ENCODE measurements at regions not wholly inside any gene's neighbourhood (a gene's known extent, or its start where the extent isn't known, plus 50 kb on each side); places are given as distances from the start of the nearest gene placed in this dataset.
"Not testable (repeated sequence)": the region's sequence is repeated elsewhere in the genome, so short reads cannot be mapped to it uniquely, and the experiment has no call there.

DNA sequence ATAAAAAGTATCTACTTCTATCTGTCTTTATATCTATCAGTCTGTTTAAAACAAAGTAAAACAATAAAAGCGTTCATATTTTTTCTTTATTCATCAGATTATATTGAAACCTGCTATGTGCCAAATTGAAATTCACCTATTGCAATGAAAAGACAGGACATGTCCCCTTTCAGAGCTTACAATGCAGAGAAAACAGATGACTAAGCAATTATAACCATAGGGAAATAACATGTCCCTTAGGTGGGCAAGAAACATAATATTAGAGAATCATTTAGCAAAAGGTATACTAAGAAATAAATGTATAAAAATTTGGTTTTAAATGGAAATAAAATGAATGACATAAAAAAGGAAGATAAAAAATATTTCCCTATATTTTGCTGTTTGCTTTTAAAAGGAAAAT lies 1421.3 kb downstream of the FSCB start:
- no peak for ATAC-seq (ENCODE audit: low read depth)
- H3K9me3 Mint-ChIP-seq = peaks cover 8% of the 10 kb centered on the region
- no peaks in the 10 kb centered on the region for H3K36me3 Mint-ChIP-seq
- no peak for DNase-seq (ENCODE audit: low spot score in 2 of 2)
- H3K27me3 Mint-ChIP-seq = no peaks in the 10 kb centered on the region
- H3K4me3 Mint-ChIP-seq = no peak overlapping the region
- H3K27ac Mint-ChIP-seq = no peak overlapping the region
- no peaks in the 10 kb centered on the region for H3K4me1 Mint-ChIP-seq

GRCh38 chr14:43067372-43067771 lies 1439.7 kb downstream of the FSCB start:
- not testable (repeated sequence) for H3K4me1 Mint-ChIP-seq; H3K4me3 Mint-ChIP-seq; DNase-seq (ENCODE audit: low spot score in 2 of 2); ATAC-seq (ENCODE audit: low read depth); H3K36me3 Mint-ChIP-seq; H3K27me3 Mint-ChIP-seq; H3K9me3 Mint-ChIP-seq; H3K27ac Mint-ChIP-seq

- H3K4me1 Mint-ChIP-seq = no peaks in the 10 kb centered on the region
- H3K36me3 Mint-ChIP-seq = no peaks in the 10 kb centered on the region
- no peak overlapping the region for H3K27ac Mint-ChIP-seq
- H3K4me3 Mint-ChIP-seq = no peak overlapping the region
- peaks cover 1% of the 10 kb centered on the region for H3K9me3 Mint-ChIP-seq
- no peak for DNase-seq (ENCODE audit: low spot score in 2 of 2)
- no peak for ATAC-seq (ENCODE audit: low read depth)
- no peaks in the 10 kb centered on the region for H3K27me3 Mint-ChIP-seq
Measured at GRCh38 chr14:43056106-43056505, 1449.4 kb downstream of the LRFN5 start.

- Mint-ChIP-seq H3K4me1 (no peaks in the 10 kb centered on the region), H3K4me3 (no peak overlapping the region), H3K27me3 (no peaks in the 10 kb centered on the region), H3K27ac (no peak overlapping the region), H3K36me3 (no peaks in the 10 kb centered on the region), H3K9me3 (peaks cover 1% of the 10 kb centered on the region)
- ATAC-seq (ENCODE audit: low read depth) (no peak), DNase-seq (ENCODE audit: low spot score in 2 of 2) (no peak)
Measured at GRCh38 chr14:43052897-43053296, 1446.2 kb downstream of the LRFN5 start.

- DNase-seq (ENCODE audit: low spot score in 2 of 2) = no peak
- Mint-ChIP-seq H3K27ac (no peak overlapping the region), H3K4me3 (no peak overlapping the region), H3K4me1 (no peaks in the 10 kb centered on the region), H3K9me3 (no peaks in the 10 kb centered on the region), H3K27me3 (no peaks in the 10 kb centered on the region), H3K36me3 (no peaks in the 10 kb centered on the region)
- ATAC-seq (ENCODE audit: low read depth) = no peak
Measured at GRCh38 chr14:43043850-43044249, 1437.2 kb downstream of the LRFN5 start.

DNA sequence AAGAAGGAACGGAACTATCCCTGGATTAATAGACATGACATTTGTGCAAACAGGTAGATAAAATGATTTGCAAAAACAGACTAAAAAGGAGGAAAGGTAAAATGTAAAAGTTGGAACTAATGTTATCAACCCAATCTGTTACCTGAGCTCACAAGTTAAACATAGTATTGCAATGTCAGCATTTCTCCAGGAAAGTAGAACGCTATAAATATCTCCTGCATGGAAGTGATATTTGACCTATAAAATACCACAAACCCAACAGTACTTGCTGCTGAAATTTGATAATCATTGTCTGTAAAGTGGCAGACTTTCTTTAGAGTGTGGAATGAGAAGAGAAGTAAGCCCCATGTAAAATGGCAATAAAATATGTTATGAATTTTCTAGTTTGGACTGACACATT lies 1435.7 kb downstream of the LRFN5 start:
- no peak for DNase-seq (ENCODE audit: low spot score in 2 of 2)
- H3K27me3 Mint-ChIP-seq = no peaks in the 10 kb centered on the region
- H3K36me3 Mint-ChIP-seq = no peaks in the 10 kb centered on the region
- no peaks in the 10 kb centered on the region for H3K4me1 Mint-ChIP-seq
- no peak for ATAC-seq (ENCODE audit: low read depth)
- H3K27ac Mint-ChIP-seq = no peak overlapping the region
- H3K4me3 Mint-ChIP-seq = no peak overlapping the region
- no peaks in the 10 kb centered on the region for H3K9me3 Mint-ChIP-seq

DNA sequence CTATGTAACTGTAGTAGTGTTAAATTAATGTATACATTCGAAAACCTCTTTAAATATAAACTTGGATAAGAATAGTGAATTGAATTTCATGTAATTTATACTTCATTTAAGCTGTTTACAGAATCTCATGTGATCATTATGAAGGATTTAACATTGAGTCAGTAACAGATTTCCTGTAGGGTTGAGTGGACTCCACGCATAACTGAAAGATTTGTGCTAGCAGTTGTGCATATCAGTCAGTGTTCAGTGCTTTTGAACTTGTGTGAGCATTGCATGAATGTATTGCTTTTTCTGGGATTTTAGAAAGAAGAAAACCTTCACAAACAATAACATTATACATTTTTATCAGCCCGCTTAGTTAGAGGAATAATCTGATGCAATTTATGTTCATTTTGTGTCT lies 1435.3 kb downstream of the LRFN5 start:
- ATAC-seq (ENCODE audit: low read depth) (no peak), DNase-seq (ENCODE audit: low spot score in 2 of 2) (no peak)
- H3K27ac Mint-ChIP-seq = no peak overlapping the region
- H3K4me1 Mint-ChIP-seq = no peaks in the 10 kb centered on the region
- no peaks in the 10 kb centered on the region for H3K9me3 Mint-ChIP-seq
- H3K36me3 Mint-ChIP-seq = no peaks in the 10 kb centered on the region
- H3K4me3 Mint-ChIP-seq = no peak overlapping the region
- H3K27me3 Mint-ChIP-seq = no peaks in the 10 kb centered on the region

- Mint-ChIP-seq H3K4me1 (no peaks in the 10 kb centered on the region), H3K9me3 (no peaks in the 10 kb centered on the region), H3K4me3 (no peak overlapping the region), H3K36me3 (no peaks in the 10 kb centered on the region), H3K27me3 (no peaks in the 10 kb centered on the region), H3K27ac (no peak overlapping the region)
- DNase-seq (ENCODE audit: low spot score in 2 of 2) (no peak), ATAC-seq (ENCODE audit: low read depth) (no peak)
Measured at GRCh38 chr14:43041207-43041606, 1434.5 kb downstream of the LRFN5 start.

DNA sequence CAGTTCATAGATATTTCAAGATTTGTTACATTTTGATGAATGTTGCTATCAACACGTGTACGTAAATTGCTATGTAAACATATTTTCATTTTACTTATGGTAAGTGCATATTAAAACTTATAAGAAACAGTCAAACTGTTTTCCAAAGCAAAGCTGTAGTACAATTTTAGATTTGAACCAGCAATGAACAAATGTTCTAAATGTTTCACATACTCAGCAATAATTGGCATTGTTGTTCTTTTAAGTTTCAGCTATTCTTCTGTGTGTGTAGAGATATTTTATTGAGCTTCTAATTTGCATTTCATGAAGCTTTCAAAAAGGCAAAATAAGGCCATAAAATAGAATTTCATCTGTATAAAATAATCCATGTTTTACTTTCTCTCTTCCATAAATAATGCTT lies 1433.2 kb downstream of the LRFN5 start:
- Mint-ChIP-seq H3K36me3 (no peaks in the 10 kb centered on the region), H3K4me1 (no peaks in the 10 kb centered on the region), H3K9me3 (no peaks in the 10 kb centered on the region), H3K4me3 (no peak overlapping the region), H3K27me3 (no peaks in the 10 kb centered on the region), H3K27ac (no peak overlapping the region)
- no peak for ATAC-seq (ENCODE audit: low read depth)
- DNase-seq (ENCODE audit: low spot score in 2 of 2) = no peak

- Mint-ChIP-seq H3K36me3 (no peaks in the 10 kb centered on the region), H3K27me3 (no peaks in the 10 kb centered on the region), H3K4me1 (no peaks in the 10 kb centered on the region), H3K9me3 (no peaks in the 10 kb centered on the region), H3K4me3 (no peak overlapping the region), H3K27ac (no peak overlapping the region)
- ATAC-seq (ENCODE audit: low read depth) = no peak
- no peak for DNase-seq (ENCODE audit: low spot score in 2 of 2)
Measured at GRCh38 chr14:43031598-43031997, 1424.9 kb downstream of the LRFN5 start.

GRCh38 chr14:43022094-43022800 lies 1415.6 kb downstream of the LRFN5 start:
- no peak overlapping the region for H3K27ac Mint-ChIP-seq
- H3K9me3 Mint-ChIP-seq = peaks cover 6% of the 10 kb centered on the region
- DNase-seq (ENCODE audit: low spot score in 2 of 2) (no peak), ATAC-seq (ENCODE audit: low read depth) (no peak)
- no peaks in the 10 kb centered on the region for H3K27me3 Mint-ChIP-seq
- no peaks in the 10 kb centered on the region for H3K36me3 Mint-ChIP-seq
- H3K4me1 Mint-ChIP-seq = peaks cover 2% of the 10 kb centered on the region
- no peak overlapping the region for H3K4me3 Mint-ChIP-seq

DNA sequence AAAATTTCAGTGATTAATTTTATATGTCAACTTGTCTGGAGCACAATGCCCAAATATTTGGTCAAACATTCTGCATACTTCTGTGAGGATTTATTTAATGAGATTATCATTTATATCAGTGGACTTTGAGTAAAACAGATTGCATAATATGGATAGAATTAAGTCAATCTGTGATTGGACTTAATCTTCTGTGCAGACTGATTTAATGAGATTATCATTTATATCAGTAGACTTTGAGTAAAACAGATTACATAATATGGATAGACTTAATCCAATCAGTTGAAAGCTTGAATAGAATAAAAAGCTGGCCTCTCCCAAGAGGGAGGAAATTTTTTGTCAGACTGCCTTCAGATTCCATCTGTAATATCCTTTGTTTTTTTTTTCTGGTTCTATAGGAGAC lies 1413.2 kb downstream of the LRFN5 start:
- Mint-ChIP-seq H3K4me1 (peaks cover 2% of the 10 kb centered on the region), H3K4me3 (no peak overlapping the region), H3K36me3 (no peaks in the 10 kb centered on the region), H3K27me3 (no peaks in the 10 kb centered on the region), H3K27ac (no peak overlapping the region), H3K9me3 (peaks cover 6% of the 10 kb centered on the region)
- DNase-seq (ENCODE audit: low spot score in 2 of 2) (no peak), ATAC-seq (ENCODE audit: low read depth) (no peak)

DNA sequence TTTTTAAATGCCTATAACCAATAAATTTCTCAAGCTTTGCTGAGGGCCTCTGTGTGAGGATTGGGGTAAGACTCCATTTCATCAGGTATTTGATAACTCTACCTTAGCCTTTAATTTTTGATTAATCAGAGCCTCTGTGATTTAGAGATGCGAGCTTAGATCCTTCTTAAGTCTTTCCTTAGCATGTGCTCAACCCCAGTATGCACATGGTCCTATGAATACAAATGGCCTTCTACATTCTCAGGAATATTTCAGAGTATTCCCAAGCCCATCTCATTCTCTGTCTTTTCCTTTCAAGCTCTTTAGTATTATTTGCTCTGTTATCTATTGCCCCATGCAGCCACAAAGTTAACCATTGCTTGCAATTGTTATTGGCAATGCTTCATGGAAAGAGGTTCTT lies 1407.7 kb downstream of the LRFN5 start:
- Mint-ChIP-seq H3K4me3 (no peak overlapping the region), H3K27ac (no peak overlapping the region)
- ATAC-seq (ENCODE audit: low read depth) = no peak

DNA sequence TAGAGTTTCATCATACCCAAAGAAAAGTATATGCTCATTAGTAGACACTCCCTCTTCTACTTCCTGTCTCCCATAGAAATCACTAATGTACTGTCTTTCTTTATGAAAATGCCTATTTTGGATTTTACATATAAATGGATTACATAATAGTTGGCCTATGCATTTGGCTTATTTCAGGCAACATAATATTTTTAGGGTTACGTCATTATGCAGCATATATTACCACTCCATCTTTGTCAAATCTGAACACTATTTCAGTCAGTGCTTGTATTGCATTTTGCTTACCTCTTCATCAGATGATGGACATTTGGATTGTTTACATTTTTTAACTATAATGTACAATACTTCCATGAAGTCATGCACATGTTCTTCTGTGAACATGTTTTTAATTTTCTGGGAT lies 1406.1 kb downstream of the LRFN5 start:
- DNase-seq (ENCODE audit: low spot score in 2 of 2) = no peak
- H3K9me3 Mint-ChIP-seq = peaks cover 5% of the 10 kb centered on the region
- H3K4me1 Mint-ChIP-seq = no peaks in the 10 kb centered on the region
- H3K27me3 Mint-ChIP-seq = no peaks in the 10 kb centered on the region
- ATAC-seq (ENCODE audit: low read depth) = no peak
- H3K27ac Mint-ChIP-seq = no peak overlapping the region
- no peak overlapping the region for H3K4me3 Mint-ChIP-seq
- H3K36me3 Mint-ChIP-seq = no peaks in the 10 kb centered on the region

More for the DNA sequence above, 1407.7 kb downstream of the LRFN5 start:
- Mint-ChIP-seq H3K9me3 (peaks cover 2% of the 10 kb centered on the region), H3K27me3 (no peaks in the 10 kb centered on the region), H3K4me1 (no peaks in the 10 kb centered on the region), H3K36me3 (no peaks in the 10 kb centered on the region)
- no peak for DNase-seq (ENCODE audit: low spot score in 2 of 2)

DNA sequence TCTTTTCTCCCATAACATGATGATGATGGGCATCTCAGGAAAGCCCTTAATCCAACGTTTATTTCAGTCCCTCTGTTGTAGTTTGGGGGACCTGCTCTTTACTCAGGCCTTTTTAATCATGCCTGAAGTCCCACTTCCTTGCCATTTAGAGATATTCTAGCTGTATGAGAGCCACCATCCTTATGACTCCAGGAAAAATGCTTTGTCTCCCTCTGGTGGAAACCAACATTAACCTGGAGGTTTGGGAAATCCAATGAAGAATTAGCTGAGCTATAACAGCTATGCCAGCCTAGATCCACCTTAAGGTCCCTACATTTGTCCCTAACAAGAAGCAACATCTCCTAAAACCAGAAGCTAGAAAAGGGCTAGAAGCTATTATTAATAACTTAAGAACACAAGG lies 1399.1 kb downstream of the LRFN5 start:
- ATAC-seq (ENCODE audit: low read depth) = no peak
- no peak for DNase-seq (ENCODE audit: low spot score in 2 of 2)
- Mint-ChIP-seq H3K4me1 (no peaks in the 10 kb centered on the region), H3K36me3 (no peaks in the 10 kb centered on the region), H3K9me3 (peaks cover 16% of the 10 kb centered on the region), H3K27ac (no peak overlapping the region), H3K27me3 (no peaks in the 10 kb centered on the region), H3K4me3 (no peak overlapping the region)

Measured in memory B cell (primary cell).